HCEC 1CT (cell line): ENCODE measurements at regions not wholly inside any gene's neighbourhood (a gene's known extent, or its start where the extent isn't known, plus 50 kb on each side); places are given as distances from the start of the nearest gene placed in this dataset.

Experiments
- DNase-seq: peaks from one replicate; pipeline ENCODE4 v3.0.0-alpha.2; 2017

- DNase-seq: no peak
These were observed 67.6 kb downstream of the COX18 start for GRCh38 chr4:73001885-73002284.

GRCh38 chr4:72997409-72997808 is 72.1 kb downstream of the COX18 start:
- DNase-seq: no peak

- DNase-seq: no peak
These were observed 74.8 kb downstream of the COX18 start for GRCh38 chr4:72994670-72995069.

- DNase-seq: no peak
These were observed 75.6 kb downstream of the COX18 start for GRCh38 chr4:72993876-72994275.

- no peak for DNase-seq
These were observed 77.6 kb downstream of the COX18 start for GRCh38 chr4:72991873-72992272.

- DNase-seq: no peak
These were observed 81.5 kb downstream of the COX18 start for GRCh38 chr4:72987741-72988729.

GRCh38 chr4:72984351-72984750 is 85.2 kb downstream of the COX18 start:
- DNase-seq: no peak

GRCh38 chr4:72983709-72984108 is 85.8 kb downstream of the COX18 start:
- DNase-seq: no peak

GRCh38 chr4:72977936-72978485 is 91.5 kb downstream of the COX18 start:
- no peak for DNase-seq

- DNase-seq: no peak
These were observed 94.1 kb downstream of the COX18 start for GRCh38 chr4:72975488-72975784.

GRCh38 chr4:72974694-72975487 is 94.6 kb downstream of the COX18 start:
- DNase-seq: peak; percentile 2

GRCh38 chr4:72971572-72971971 is 97.9 kb downstream of the COX18 start:
- DNase-seq: peak; percentile 58

GRCh38 chr4:72970756-72971155 is 98.8 kb downstream of the COX18 start:
- no peak for DNase-seq

- no peak for DNase-seq
These were observed 99.5 kb downstream of the COX18 start for GRCh38 chr4:72969976-72970375.

- DNase-seq: no peak
These were observed 102.9 kb downstream of the COX18 start for GRCh38 chr4:72966652-72967051.

- DNase-seq: no peak
These were observed 110.1 kb downstream of the COX18 start for GRCh38 chr4:72959411-72959810.

- no peak for DNase-seq
These were observed 114.7 kb downstream of the COX18 start for GRCh38 chr4:72954811-72955210.

GRCh38 chr4:72953571-72953970 is 115.9 kb downstream of the COX18 start:
- no peak for DNase-seq

- DNase-seq: no peak
These were observed 117.9 kb downstream of the COX18 start for GRCh38 chr4:72951628-72952027.

- no peak for DNase-seq
These were observed 118.4 kb downstream of the COX18 start for GRCh38 chr4:72951147-72951546.

- DNase-seq: no peak
These were observed 121.4 kb downstream of the COX18 start for GRCh38 chr4:72948080-72948479.

- DNase-seq: no peak
These were observed 123.7 kb downstream of the COX18 start for GRCh38 chr4:72945719-72946336.

GRCh38 chr4:72942565-72942964 is 127.0 kb downstream of the COX18 start:
- DNase-seq: no peak
